Adrenal gland (tissue), 9 donors: ENCODE measurements at regions not wholly inside any gene's neighbourhood (a gene's known extent, or its start where the extent isn't known, plus 50 kb on each side); places are given as distances from the start of the nearest gene placed in this dataset.

Experiments
- DNase-seq, 7 donors: peaks; one replicate each; pipeline ENCODE4 v3.0.0-alpha.2; 2019 to 2020
- H3K27ac ChIP-seq, 5 donors: fragments of 200-600 bp; sonication (generic) in 4 of 5; 1 replicate in 3 of 5; 2 replicates in 2 of 5; pipeline versions ENCODE4 v1.5.1 to v1.8.0; 2016 to 2020; ENCODE audit warnings: mild to moderate bottlenecking in 1 of 5
- H3K27me3 ChIP-seq: fragments of 200-600 bp; 2 replicates; pipeline ENCODE4 v1.8.0; 2021
- H3K36me3 ChIP-seq, 2 donors: fragments of 200-600 bp; replicated peaks in 1 of 2; 1 replicate in 1 of 2; 2 replicates in 1 of 2; pipeline versions ENCODE4 v1.5.1 to v1.8.0; 2018 to 2022
- H3K4me1 ChIP-seq, 2 donors: fragments of 200-600 bp; replicated peaks in 1 of 2; 1 replicate in 1 of 2; 2 replicates in 1 of 2; pipeline versions ENCODE4 v1.5.1 to v1.8.0; 2018 to 2021
- H3K4me3 ChIP-seq, 4 donors: fragments of 200-600 bp; sonication (generic) in 3 of 4; one replicate each; pipeline ENCODE4 v1.5.1; 2016 to 2018
- H3K9me3 ChIP-seq, 3 donors: fragments of 200-600 bp; sonication (generic) in 1 of 3; replicated peaks in 1 of 3; 1 replicate in 2 of 3; 2 replicates in 1 of 3; pipeline versions ENCODE4 v1.5.1 to v1.8.0; 2016 to 2021
- CTCF ChIP-seq, 6 experiments: fragments of 450-650 bp in 4 of 6; fragments of 200-600 bp in 2 of 6; sonication (generic) in 1 of 6; IDR thresholded peaks; 1 replicate in 5 of 6; 2 replicates in 1 of 6; pipeline versions ENCODE4 v1.5.1 to v1.8.0; 2016 to 2021; ENCODE audit warnings: antibody characterized with exemption in 6 of 6, mild to moderate bottlenecking in 2 of 6, moderate library complexity in 1 of 6
- POLR2A ChIP-seq, 2 donors: fragments of 450-650 bp; IDR thresholded peaks; one replicate each; pipeline ENCODE4 v1.6.1; 2017; ENCODE audit warnings: antibody characterized with exemption in 2 of 2, mild to moderate bottlenecking in 2 of 2, moderate library complexity in 1 of 2
- WGBS, 4 donors: extraction: QIAGEN DNeasy Blood & Tissue Kit in 2 of 4; methylation state at CpG; one replicate each; pipeline versions ENCODE4 v1.1.5 to v1.1.7; 2013 to 2017; 5-methylcytosine and 5-hydroxymethylcytosine counted together
- intact Hi-C, 2 donors: fragments of 100-400 bp; cut with DNase I; formaldehyde crosslinking; loops; one replicate each; pipeline versions ENCODE4 v1.14.1 to v1.15.0; 2022 to 2023
- donor health status: healthy with polysubstance abuse.
- donor health status: Bipolar disorder and iron deficiency.
- donor health status: DM: yes; HTN: yes; CAD: no.
- donor health status: DM: no; HTN: no; CAD: no.
- donor health status: DM: no; HTN: no; CAD: no.

- DNase-seq: no peak
- H3K4me3 ChIP-seq: no peak overlapping the region
- H3K9me3 ChIP-seq: no peaks in the 10 kb centered on the region
- WGBS, 4 donors: 53 to 69% (median 57%) methylated on average over 4 of the region's 4 CpGs
- no peaks in the 10 kb centered on the region for H3K27me3 ChIP-seq
- no peaks in the 10 kb centered on the region for H3K36me3 ChIP-seq
- H3K4me1 ChIP-seq: no peaks in the 10 kb centered on the region
- intact Hi-C loops: no loop called here
- no peak for TF ChIP-seq CTCF (IDR thresholded peaks at IDR 0.05)
- no peak for TF ChIP-seq POLR2A (IDR thresholded peaks at IDR 0.05)
- H3K27ac ChIP-seq: no peak overlapping the region
These were observed 154.8 kb upstream of the ETV3 start for GRCh38 chr1:157292809-157293564.

GRCh38 chr1:157292302-157292701, 154.1 kb upstream of the ETV3 start:
- TF ChIP-seq CTCF (IDR thresholded peaks at IDR 0.05) (no peak), POLR2A (IDR thresholded peaks at IDR 0.05) (no peak)
- H3K4me3 ChIP-seq: no peak overlapping the region
- DNase-seq: no peak
- 59 to 79% (median 68%) methylated on average over 5 to 6 of the region's 6 CpGs for WGBS, 4 donors
- H3K4me1 ChIP-seq: no peaks in the 10 kb centered on the region
- no peak overlapping the region for H3K27ac ChIP-seq
- no peaks in the 10 kb centered on the region for H3K27me3 ChIP-seq
- no peaks in the 10 kb centered on the region for H3K36me3 ChIP-seq
- no peaks in the 10 kb centered on the region for H3K9me3 ChIP-seq
- intact Hi-C loops: no loop called here

DNA sequence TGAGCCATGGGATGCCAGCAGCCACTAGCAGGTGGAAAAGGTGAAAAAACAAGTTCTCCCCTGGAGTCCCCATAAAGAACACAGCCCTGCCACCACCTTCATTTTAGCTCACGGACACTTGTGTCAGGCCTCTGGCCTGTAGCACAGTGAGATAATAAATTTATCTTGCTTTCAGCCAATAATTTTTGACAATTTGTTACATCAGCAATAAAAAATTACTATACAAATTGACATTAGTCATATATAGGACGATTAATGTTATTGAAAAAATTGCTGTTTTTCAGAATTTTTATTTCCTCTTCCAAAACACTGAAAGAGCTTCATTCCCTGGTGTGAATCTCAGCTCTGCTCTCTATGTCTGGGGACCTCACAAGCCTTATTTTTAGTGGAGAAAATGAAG, 152.9 kb upstream of the ETV3 start:
- Histone ChIP-seq H3K36me3 (no peaks in the 10 kb centered on the region), H3K4me1 (no peaks in the 10 kb centered on the region), H3K27ac (no peak overlapping the region), H3K4me3 (no peak overlapping the region), H3K9me3 (no peaks in the 10 kb centered on the region), H3K27me3 (no peaks in the 10 kb centered on the region)
- WGBS, 4 donors: 43 to 58% (median 50%) methylated on average over 2 of the region's 2 CpGs
- TF ChIP-seq CTCF (IDR thresholded peaks at IDR 0.05): no peak
- no peak for TF ChIP-seq POLR2A (IDR thresholded peaks at IDR 0.05)
- intact Hi-C loops: no loop called here
- no peak for DNase-seq

DNA sequence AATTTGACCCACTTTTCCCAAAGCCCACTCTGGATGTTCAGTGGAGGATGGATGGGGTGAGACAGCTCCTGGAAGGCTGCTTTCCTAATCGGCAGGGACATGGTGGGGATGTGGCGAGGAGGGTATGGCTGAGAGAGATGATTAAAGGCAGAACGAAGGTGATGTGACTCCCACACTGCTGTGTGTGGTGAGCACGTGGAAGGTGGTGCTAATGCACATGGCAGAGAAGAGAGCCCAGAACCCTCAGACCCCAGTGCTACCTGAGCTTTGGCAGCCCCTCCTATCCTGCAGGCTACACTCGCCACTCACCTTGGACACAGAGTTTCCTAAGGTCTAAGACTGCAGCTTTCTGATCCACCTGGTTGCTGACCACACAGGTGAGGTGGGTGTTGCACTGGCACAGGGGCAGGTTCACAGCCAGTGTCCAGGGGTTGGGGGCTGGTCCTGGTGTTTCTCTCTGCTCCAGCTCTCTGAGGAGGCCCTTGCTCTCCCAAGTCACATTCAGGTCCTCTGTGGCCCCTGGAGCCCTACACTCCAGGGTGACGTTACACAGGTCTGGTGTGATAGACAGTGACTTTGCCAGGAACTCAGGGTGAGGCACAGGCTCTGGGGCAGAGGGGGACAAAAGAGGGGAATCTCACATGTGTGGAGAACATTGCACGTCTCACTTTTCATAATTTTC, 151.4 kb upstream of the ETV3 start:
- DNase-seq: no peak
- TF ChIP-seq POLR2A (IDR thresholded peaks at IDR 0.05) (no peak), CTCF (IDR thresholded peaks at IDR 0.05) (no peak)
- 56 to 75% (median 59%) methylated on average over 6 to 7 of the region's 7 CpGs for WGBS, 4 donors
- H3K27me3 ChIP-seq: no peaks in the 10 kb centered on the region
- no peak overlapping the region for H3K4me3 ChIP-seq
- H3K27ac ChIP-seq: no peak overlapping the region
- intact Hi-C loops: no loop called here
- H3K36me3 ChIP-seq: no peaks in the 10 kb centered on the region
- H3K4me1 ChIP-seq: no peaks in the 10 kb centered on the region
- no peaks in the 10 kb centered on the region for H3K9me3 ChIP-seq
